ENCODE measurements at regions not wholly inside any gene's neighbourhood (a gene's known extent, or its start where the extent isn't known, plus 50 kb on each side); places are given as distances from the start of the nearest gene placed in this dataset.
"Not testable (repeated sequence)": the region's sequence is repeated elsewhere in the genome, so short reads cannot be mapped to it uniquely, and the experiment has no call there.

DNA sequence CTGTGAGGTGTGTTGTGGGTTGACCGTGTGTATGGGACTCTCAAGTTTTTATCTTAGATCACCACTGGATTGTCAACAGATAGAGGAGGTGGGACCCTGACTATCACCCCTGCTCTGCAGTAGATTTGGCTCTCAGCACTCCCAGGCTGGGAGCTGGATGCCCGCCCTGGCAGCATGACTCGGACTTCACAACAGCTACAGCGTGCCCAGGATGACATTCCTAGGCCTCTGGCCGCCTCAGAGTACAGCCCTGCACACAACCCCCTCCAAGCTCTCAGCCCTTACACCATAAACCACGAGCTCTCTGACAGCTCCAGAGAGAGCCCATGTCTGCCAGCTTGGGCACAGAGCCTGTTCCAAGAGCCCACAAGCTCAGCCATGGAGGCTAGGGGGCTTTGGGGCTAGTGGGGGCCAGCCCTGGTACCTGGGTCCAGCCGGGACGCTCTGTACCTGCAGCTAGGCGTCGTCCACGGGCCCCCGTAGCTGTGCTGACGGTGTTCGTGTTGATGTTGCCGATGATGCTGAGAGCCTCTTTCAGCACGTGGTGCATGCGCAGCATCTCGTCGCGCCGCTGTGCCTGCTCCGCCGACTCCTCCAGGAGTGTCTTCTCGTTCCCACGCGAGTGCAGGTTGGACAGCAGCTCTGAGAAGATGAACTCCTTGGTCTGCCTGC lies 66.1 kb upstream of the LYSMD4 start:
- TF ChIP-seq, protein P1, sequence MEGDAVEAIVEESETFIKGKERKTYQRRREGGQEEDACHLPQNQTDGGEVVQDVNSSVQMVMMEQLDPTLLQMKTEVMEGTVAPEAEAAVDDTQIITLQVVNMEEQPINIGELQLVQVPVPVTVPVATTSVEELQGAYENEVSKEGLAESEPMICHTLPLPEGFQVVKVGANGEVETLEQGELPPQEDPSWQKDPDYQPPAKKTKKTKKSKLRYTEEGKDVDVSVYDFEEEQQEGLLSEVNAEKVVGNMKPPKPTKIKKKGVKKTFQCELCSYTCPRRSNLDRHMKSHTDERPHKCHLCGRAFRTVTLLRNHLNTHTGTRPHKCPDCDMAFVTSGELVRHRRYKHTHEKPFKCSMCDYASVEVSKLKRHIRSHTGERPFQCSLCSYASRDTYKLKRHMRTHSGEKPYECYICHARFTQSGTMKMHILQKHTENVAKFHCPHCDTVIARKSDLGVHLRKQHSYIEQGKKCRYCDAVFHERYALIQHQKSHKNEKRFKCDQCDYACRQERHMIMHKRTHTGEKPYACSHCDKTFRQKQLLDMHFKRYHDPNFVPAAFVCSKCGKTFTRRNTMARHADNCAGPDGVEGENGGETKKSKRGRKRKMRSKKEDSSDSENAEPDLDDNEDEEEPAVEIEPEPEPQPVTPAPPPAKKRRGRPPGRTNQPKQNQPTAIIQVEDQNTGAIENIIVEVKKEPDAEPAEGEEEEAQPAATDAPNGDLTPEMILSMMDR (IDR thresholded peaks at IDR 0.05 in 4 of 5, conservative IDR thresholded peaks at IDR 0.05 in 1 of 5) = not testable (repeated sequence)
- TF ChIP-seq POLR2A (IDR thresholded peaks at IDR 0.05) = not testable (repeated sequence)

Measured in gastrocnemius medialis (tissue), 4 donors.